ENCODE measurements at regions not wholly inside any gene's neighbourhood (a gene's known extent, or its start where the extent isn't known, plus 50 kb on each side); places are given as distances from the start of the nearest gene placed in this dataset.

- no peak for TF ChIP-seq REST (IDR thresholded peaks at IDR 0.05; ENCODE audit: borderline replicate concordance in 1 of 2, low read depth in 1 of 2, low read length in 2 of 2)
- no peak for TF ChIP-seq HCFC1 (IDR thresholded peaks at IDR 0.05; ENCODE audit: low read depth, low read length)
- TF ChIP-seq ZNF674 (CRISPR knock-in tag; IDR thresholded peaks at IDR 0.05; ENCODE audit: low read depth): no peak
- no peak for TF ChIP-seq TBX3 (IDR thresholded peaks at IDR 0.05; ENCODE audit: borderline replicate concordance)
- no peak for TF ChIP-seq ZNF772 (CRISPR knock-in tag; IDR thresholded peaks at IDR 0.05)
- no peak for TF ChIP-seq GMEB2 (CRISPR knock-in tag; IDR thresholded peaks at IDR 0.05; ENCODE audit: low read depth)
- TF ChIP-seq ZNF75D (CRISPR knock-in tag; IDR thresholded peaks at IDR 0.05; ENCODE audit: borderline replicate concordance): no peak
- TF ChIP-seq NFE2L1 (CRISPR knock-in tag; IDR thresholded peaks at IDR 0.05; ENCODE audit: borderline replicate concordance): no peak
- TF ChIP-seq ZNF800 (CRISPR knock-in tag; IDR thresholded peaks at IDR 0.05): 0 out of 2 replicates have a peak, but pooled peaks have one; percentile 60
- TF ChIP-seq ZNF33B (CRISPR knock-in tag; IDR thresholded peaks at IDR 0.05): 0 out of 2 replicates have a peak, but pooled peaks have one; percentile 38
- TF ChIP-seq ZSCAN29 (CRISPR knock-in tag; conservative IDR thresholded peaks at IDR 0.05): no peak
- peak; percentile 78 for TF ChIP-seq MED1 (CRISPR knock-in tag; IDR thresholded peaks at IDR 0.05)
- peak; percentile 82; the same call in 1 of the 2 replicates for TF ChIP-seq GLI4 (CRISPR knock-in tag; IDR thresholded peaks at IDR 0.05; ENCODE audit: borderline replicate concordance)
- no peak for TF ChIP-seq ZNF484 (CRISPR knock-in tag; IDR thresholded peaks at IDR 0.05; ENCODE audit: borderline replicate concordance, low read depth)
- no peak for TF ChIP-seq MIER3 (CRISPR knock-in tag; IDR thresholded peaks at IDR 0.05; ENCODE audit: borderline replicate concordance)
- no peak for TF ChIP-seq MIER2 (CRISPR knock-in tag; IDR thresholded peaks at IDR 0.05)
- no peak for TF ChIP-seq ARHGAP35 (CRISPR knock-in tag; IDR thresholded peaks at IDR 0.05; ENCODE audit: borderline replicate concordance)
- TF ChIP-seq ZBTB7B (CRISPR knock-in tag; IDR thresholded peaks at IDR 0.05): 0 out of 2 replicates have a peak, but pooled peaks have one; percentile 54
- TF ChIP-seq SALL2 (CRISPR knock-in tag; IDR thresholded peaks at IDR 0.05): no peak
- no peak for TF ChIP-seq ZNF607 (CRISPR knock-in tag; IDR thresholded peaks at IDR 0.05; ENCODE audit: borderline replicate concordance)
- TF ChIP-seq BRD4 (CRISPR knock-in tag; IDR thresholded peaks at IDR 0.05): no peak
These were observed 64.2 kb downstream of the IRF2BP2 start (continued) for GRCh38 chr1:234545517-234546386.

All from HepG2 (cell line).